ENCODE measurements at regions not wholly inside any gene's neighbourhood (a gene's known extent, or its start where the extent isn't known, plus 50 kb on each side); places are given as distances from the start of the nearest gene placed in this dataset.

GRCh38 chr6:147078106-147078505 is 126.1 kb upstream of the STXBP5 start:
- no peak for DNase-seq (ENCODE audit: low spot score)

GRCh38 chr6:147078602-147079001 is 125.6 kb upstream of the STXBP5 start:
- DNase-seq (ENCODE audit: low spot score) = no peak

- DNase-seq (ENCODE audit: low spot score) = no peak
These were observed 124.0 kb upstream of the STXBP5 start for GRCh38 chr6:147080225-147080624.

- no peak for DNase-seq (ENCODE audit: low spot score)
These were observed 123.1 kb upstream of the STXBP5 start for GRCh38 chr6:147081076-147081609.

- DNase-seq (ENCODE audit: low spot score) = no peak
These were observed 116.6 kb upstream of the STXBP5 start for GRCh38 chr6:147087641-147088040.

GRCh38 chr6:147088861-147089260 is 115.4 kb upstream of the STXBP5 start:
- no peak for DNase-seq (ENCODE audit: low spot score)

GRCh38 chr6:147095316-147095715 is 108.9 kb upstream of the STXBP5 start:
- no peak for DNase-seq (ENCODE audit: low spot score)

GRCh38 chr6:147099974-147100373 is 104.2 kb upstream of the STXBP5 start:
- no peak for DNase-seq (ENCODE audit: low spot score)

GRCh38 chr6:147103007-147103406 is 101.2 kb upstream of the STXBP5 start:
- no peak for DNase-seq (ENCODE audit: low spot score)

GRCh38 chr6:147103694-147104093 is 100.5 kb upstream of the STXBP5 start:
- DNase-seq (ENCODE audit: low spot score) = no peak

GRCh38 chr6:147105786-147106185 is 98.4 kb upstream of the STXBP5 start:
- no peak for DNase-seq (ENCODE audit: low spot score)

- peak; percentile 11 for DNase-seq (ENCODE audit: low spot score)
These were observed 97.3 kb upstream of the STXBP5 start for GRCh38 chr6:147106759-147107401.

- DNase-seq (ENCODE audit: low spot score) = no peak
These were observed 95.8 kb upstream of the STXBP5 start for GRCh38 chr6:147108259-147108910.

GRCh38 chr6:147109707-147110106 is 94.5 kb upstream of the STXBP5 start:
- no peak for DNase-seq (ENCODE audit: low spot score)

- no peak for DNase-seq (ENCODE audit: low spot score)
These were observed 88.2 kb upstream of the STXBP5 start for GRCh38 chr6:147116056-147116455.

- DNase-seq (ENCODE audit: low spot score) = no peak
These were observed 87.2 kb upstream of the STXBP5 start for GRCh38 chr6:147117011-147117410.

GRCh38 chr6:147117580-147117979 is 86.6 kb upstream of the STXBP5 start:
- no peak for DNase-seq (ENCODE audit: low spot score)

- no peak for DNase-seq (ENCODE audit: low spot score)
These were observed 84.9 kb upstream of the STXBP5 start for GRCh38 chr6:147119310-147119709.

GRCh38 chr6:147122823-147123222 is 81.4 kb upstream of the STXBP5 start:
- DNase-seq (ENCODE audit: low spot score) = no peak

- no peak for DNase-seq (ENCODE audit: low spot score)
These were observed 77.6 kb upstream of the STXBP5 start for GRCh38 chr6:147126618-147127022.

GRCh38 chr6:147127587-147127986 is 76.6 kb upstream of the STXBP5 start:
- no peak for DNase-seq (ENCODE audit: low spot score)

- DNase-seq (ENCODE audit: low spot score) = no peak
These were observed 76.2 kb upstream of the STXBP5 start for GRCh38 chr6:147128056-147128455.

GRCh38 chr6:147131532-147132128 is 72.6 kb upstream of the STXBP5 start:
- no peak for DNase-seq (ENCODE audit: low spot score)
